ENCODE measurements at regions not wholly inside any gene's neighbourhood (a gene's known extent, or its start where the extent isn't known, plus 50 kb on each side); places are given as distances from the start of the nearest gene placed in this dataset.

GRCh38 chr6:14571001-14571400, 453.4 kb downstream of the CD83 start (continued):
- TF ChIP-seq ZNF24 (tag by site-specific recombination; IDR thresholded peaks at IDR 0.05), result no peak

- Histone ChIP-seq H3K9me3 (ENCODE audit: control insufficient read depth, insufficient read depth, low read depth, low read length) (no peaks in the 10 kb centered on the region), H3K4me1 (ENCODE audit: control insufficient read depth, insufficient read depth, low read length) (peaks cover 2% of the 10 kb centered on the region; the same call in 1 of the 2 replicates), H3K4me3 (ENCODE audit: low read depth, low read length) (no peak overlapping the region), H3K36me3 (ENCODE audit: control insufficient read depth in 2 of 2, insufficient read depth in 1 of 2, low read length in 2 of 2) (no peaks in the 10 kb centered on the region), H3K27ac (ENCODE audit: extremely low read depth, low read depth, low read length) (no peak overlapping the region)
- ChIA-PET POLR2A (no interaction called here), CTCF (no interaction called here)
- TF ChIP-seq ZNF335 (tag by site-specific recombination; conservative IDR thresholded peaks at IDR 0.05) (no peak), ZSCAN16 (tag by site-specific recombination; IDR thresholded peaks at IDR 0.05) (no peak), ZFP41 (tag by site-specific recombination; IDR thresholded peaks at IDR 0.05; ENCODE audit: borderline replicate concordance) (no peak), ZBTB44 (tag by site-specific recombination; IDR thresholded peaks at IDR 0.05) (no peak), ZNF324 (tag by site-specific recombination; IDR thresholded peaks at IDR 0.05) (no peak), ZNF211 (tag by site-specific recombination; IDR thresholded peaks at IDR 0.05; ENCODE audit: low read depth) (no peak), GLIS2 (tag by site-specific recombination; IDR thresholded peaks at IDR 0.05) (no peak), ZNF544 (tag by site-specific recombination; IDR thresholded peaks at IDR 0.05) (no peak), ZNF660 (tag by site-specific recombination; IDR thresholded peaks at IDR 0.05) (no peak), OVOL3 (tag by site-specific recombination; IDR thresholded peaks at IDR 0.05) (no peak), ZNF549 (tag by site-specific recombination; IDR thresholded peaks at IDR 0.05) (no peak), ZNF140 (tag by site-specific recombination; IDR thresholded peaks at IDR 0.05) (no peak), PRDM2 (tag by site-specific recombination; IDR thresholded peaks at IDR 0.05; ENCODE audit: borderline replicate concordance) (no peak), ZNF473 (tag by site-specific recombination; IDR thresholded peaks at IDR 0.05) (no peak), ZNF341 (tag by site-specific recombination; IDR thresholded peaks at IDR 0.05; ENCODE audit: low read depth) (no peak), ZNF629 (tag by site-specific recombination; IDR thresholded peaks at IDR 0.05) (no peak), OSR2 (tag by site-specific recombination; IDR thresholded peaks at IDR 0.05) (no peak)
- TF ChIP-seq, protein P1, sequence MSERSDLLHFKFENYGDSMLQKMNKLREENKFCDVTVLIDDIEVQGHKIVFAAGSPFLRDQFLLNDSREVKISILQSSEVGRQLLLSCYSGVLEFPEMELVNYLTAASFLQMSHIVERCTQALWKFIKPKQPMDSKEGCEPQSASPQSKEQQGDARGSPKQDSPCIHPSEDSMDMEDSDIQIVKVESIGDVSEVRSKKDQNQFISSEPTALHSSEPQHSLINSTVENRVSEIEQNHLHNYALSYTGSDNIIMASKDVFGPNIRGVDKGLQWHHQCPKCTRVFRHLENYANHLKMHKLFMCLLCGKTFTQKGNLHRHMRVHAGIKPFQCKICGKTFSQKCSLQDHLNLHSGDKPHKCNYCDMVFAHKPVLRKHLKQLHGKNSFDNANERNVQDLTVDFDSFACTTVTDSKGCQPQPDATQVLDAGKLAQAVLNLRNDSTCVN (tag by site-specific recombination; optimal IDR thresholded peaks at IDR 0.05), result no peak
Measured at GRCh38 chr6:14571746-14572145, 454.2 kb downstream of the CD83 start.
